ENCODE measurements at regions not wholly inside any gene's neighbourhood (a gene's known extent, or its start where the extent isn't known, plus 50 kb on each side); places are given as distances from the start of the nearest gene placed in this dataset.

DNA sequence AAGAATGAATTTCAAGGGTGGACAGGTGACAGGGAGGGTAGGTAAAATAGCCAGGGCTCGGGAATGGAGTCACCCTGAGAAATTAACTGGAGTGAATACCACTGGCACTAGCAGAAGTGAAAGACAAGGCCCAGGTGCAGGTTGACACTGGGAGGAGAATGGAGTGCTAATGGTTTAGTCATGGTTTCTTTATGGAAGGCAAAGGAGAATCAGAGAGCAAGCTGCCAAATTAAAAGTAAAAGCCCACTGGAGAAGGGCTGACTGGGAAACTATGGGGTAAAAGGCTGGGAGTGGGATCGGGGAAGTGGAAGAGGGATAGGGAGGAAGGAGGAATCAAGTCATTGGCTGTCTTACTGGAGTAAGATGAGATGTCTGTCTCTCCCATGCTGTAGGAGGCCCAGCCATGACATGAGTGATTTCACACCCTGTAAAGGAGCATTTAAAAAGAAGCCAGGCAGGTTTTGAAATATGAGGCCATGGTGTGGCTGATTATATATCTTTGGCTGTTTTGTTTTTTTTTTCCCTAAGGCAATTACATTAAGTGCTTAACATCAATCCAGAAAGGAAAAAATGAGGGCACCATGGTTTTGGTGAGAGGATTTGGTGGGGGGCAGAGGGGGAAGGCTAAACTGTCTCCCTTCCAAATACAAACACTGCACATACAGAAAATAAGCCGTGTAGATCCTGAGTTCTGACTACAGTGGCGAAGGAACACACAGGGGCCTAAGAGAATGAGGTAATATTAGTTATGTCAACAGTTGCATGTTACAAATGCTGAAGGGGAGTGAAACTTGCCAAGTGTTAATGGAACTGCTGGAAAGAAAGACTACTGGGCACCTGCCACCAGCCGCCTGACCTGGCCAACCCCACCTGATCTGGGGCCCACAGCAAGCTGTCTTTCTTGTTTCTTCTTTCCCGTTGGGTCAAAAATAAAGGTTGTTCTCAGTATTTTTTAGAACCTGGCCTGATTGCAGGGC lies 183.5 kb upstream of the TSC22D1 start:
- H3K4me1 ChIP-seq (ENCODE audit: control insufficient read depth in 1 of 2, insufficient read depth in 2 of 2, low read length in 2 of 2) = peaks cover 6 to 33% of the 10 kb centered on the region in 2 experiments; a peak in 3 of 4 replicates
- TF ChIP-seq CBX3 (IDR thresholded peaks at IDR 0.05; ENCODE audit: low read depth) (no peak), MAX (IDR thresholded peaks at IDR 0.05) (no peak), REST (IDR thresholded peaks at IDR 0.05; ENCODE audit: low read depth) (no peak), EGR1 (IDR thresholded peaks at IDR 0.05; ENCODE audit: low read depth) (no peak), CEBPB (IDR thresholded peaks at IDR 0.05; ENCODE audit: low read depth) (no peak), ATF3 (IDR thresholded peaks at IDR 0.05) (no peak), SP1 (IDR thresholded peaks at IDR 0.05; ENCODE audit: low read depth) (no peak), TCF7L2 (IDR thresholded peaks at IDR 0.05; ENCODE audit: borderline replicate concordance, extremely low read depth, insufficient read depth, insufficient read length) (no peak), JUND (IDR thresholded peaks at IDR 0.05) (no peak), SIN3A (IDR thresholded peaks at IDR 0.05; ENCODE audit: low read depth) (no peak), EZH2 (IDR thresholded peaks at IDR 0.05) (no peak), SRF (IDR thresholded peaks at IDR 0.05; ENCODE audit: low read depth) (no peak), YY1 (IDR thresholded peaks at IDR 0.05; ENCODE audit: extremely low read depth, insufficient replicate concordance, low read depth, low read length) (no peak)
- TF ChIP-seq, protein P1, sequence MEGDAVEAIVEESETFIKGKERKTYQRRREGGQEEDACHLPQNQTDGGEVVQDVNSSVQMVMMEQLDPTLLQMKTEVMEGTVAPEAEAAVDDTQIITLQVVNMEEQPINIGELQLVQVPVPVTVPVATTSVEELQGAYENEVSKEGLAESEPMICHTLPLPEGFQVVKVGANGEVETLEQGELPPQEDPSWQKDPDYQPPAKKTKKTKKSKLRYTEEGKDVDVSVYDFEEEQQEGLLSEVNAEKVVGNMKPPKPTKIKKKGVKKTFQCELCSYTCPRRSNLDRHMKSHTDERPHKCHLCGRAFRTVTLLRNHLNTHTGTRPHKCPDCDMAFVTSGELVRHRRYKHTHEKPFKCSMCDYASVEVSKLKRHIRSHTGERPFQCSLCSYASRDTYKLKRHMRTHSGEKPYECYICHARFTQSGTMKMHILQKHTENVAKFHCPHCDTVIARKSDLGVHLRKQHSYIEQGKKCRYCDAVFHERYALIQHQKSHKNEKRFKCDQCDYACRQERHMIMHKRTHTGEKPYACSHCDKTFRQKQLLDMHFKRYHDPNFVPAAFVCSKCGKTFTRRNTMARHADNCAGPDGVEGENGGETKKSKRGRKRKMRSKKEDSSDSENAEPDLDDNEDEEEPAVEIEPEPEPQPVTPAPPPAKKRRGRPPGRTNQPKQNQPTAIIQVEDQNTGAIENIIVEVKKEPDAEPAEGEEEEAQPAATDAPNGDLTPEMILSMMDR (IDR thresholded peaks at IDR 0.05 in 2 of 3, conservative IDR thresholded peaks at IDR 0.05 in 1 of 3; ENCODE audit: borderline replicate concordance in 1 of 3, insufficient read depth in 1 of 3, low read depth in 2 of 3, low read length in 2 of 3) = no peak
- H3K9ac ChIP-seq (ENCODE audit: low read length) = no peak overlapping the region
- H3K4me3 ChIP-seq (replicated peaks in 1 of 2; ENCODE audit: low read depth in 1 of 2, low read length in 2 of 2) = no peak overlapping the region
- peak overlapping the region; percentile 35 for H3K4me2 ChIP-seq (ENCODE audit: low read length)
- peak overlapping the region; percentile 83 for H2AFZ ChIP-seq (ENCODE audit: low read depth, low read length, poor library complexity, severe bottlenecking)
- BruUV-seq (replicated peaks) = no TSS peak
- no peaks in the 10 kb centered on the region for H3K9me3 ChIP-seq (ENCODE audit: control insufficient read depth in 1 of 2, insufficient read depth in 1 of 2, low read depth in 1 of 2, low read length in 2 of 2)
- H3K27ac ChIP-seq (ENCODE audit: low read depth, low read length) = no peak overlapping the region
- ChIA-PET POLR2A (no interaction called here), CTCF (no interaction called here), RAD21 (ENCODE audit: low non-redundant PET in 1 of 2, low total read pairs in 2 of 2, uncharacterized antibody in 2 of 2, unreplicated experiment in 2 of 2) (no interaction called here)
- DNase-seq (ENCODE audit: low read depth, low spot score) = no peak
- no peaks in the 10 kb centered on the region for H3K79me2 ChIP-seq (ENCODE audit: insufficient read depth, low read length)
- H3K27me3 ChIP-seq (ENCODE audit: insufficient read depth, low read length) = no peaks in the 10 kb centered on the region
- intact Hi-C loops (cut with micrococcal nuclease) = no loop called here
- H4K20me1 ChIP-seq (ENCODE audit: insufficient read depth) = no peaks in the 10 kb centered on the region
- H3K9me2 ChIP-seq (ENCODE audit: insufficient read depth) = no peaks in the 10 kb centered on the region
- H3K36me3 ChIP-seq (ENCODE audit: control insufficient read depth in 1 of 2, insufficient read depth in 2 of 2, low read length in 2 of 2) = no peaks in the 10 kb centered on the region
- no peak for ATAC-seq

Measured in HCT116 (cell line).